H1 (cell line): ENCODE measurements at regions not wholly inside any gene's neighbourhood (a gene's known extent, or its start where the extent isn't known, plus 50 kb on each side); places are given as distances from the start of the nearest gene placed in this dataset.

Source experiments
- CTCF ChIA-PET: fragments of 300-600 bp; sonication (Branson Sonifier 250); formaldehyde crosslinking; loops from one replicate; lab custom pipeline; 2021; ENCODE audit not compliant: partially characterized antibody; lab: Charles Lee
- POLR2A ChIA-PET: fragments of 300-600 bp; sonication (Branson Sonifier 250); formaldehyde crosslinking; loops from one replicate; lab custom pipeline; 2021; ENCODE audit warnings: inconsistent platforms; ENCODE audit not compliant: partially characterized antibody; lab: Charles Lee
- DNase-seq, 2 experiments: peaks; one replicate each; pipeline versions ENCODE4 v3.0.0 to v3.0.0-alpha.2; 2010 to 2022; ENCODE audit warnings: low spot score in 2 of 2, low read depth in 1 of 2, mixed read lengths in 1 of 2
- FAIRE-seq: peaks from 2 replicates; lab custom pipeline; 2011; peaks lifted over from hg19 to GRCh38; lab: Jason Lieb, UNC
- H2AFZ ChIP-seq: 2 replicates; pipeline ENCODE4 v1.8.1; 2012; ENCODE audit warnings: low read length, inconsistent platforms
- H2AK5ac ChIP-seq: 2 replicates; pipeline ENCODE4 v1.6.1; 2013; ENCODE audit warnings: low read depth, low read length
- H2BK120ac ChIP-seq: replicated peaks from 2 replicates; pipeline ENCODE3; 2013; ENCODE audit warnings: low read depth, low read length, inconsistent platforms
- H2BK12ac ChIP-seq: 2 replicates; pipeline ENCODE4 v1.6.1; 2013; ENCODE audit warnings: low read depth, low read length
- H2BK15ac ChIP-seq: 2 replicates; pipeline ENCODE4 v1.6.1; 2013; ENCODE audit warnings: low read length
- H2BK20ac ChIP-seq: 2 replicates; pipeline ENCODE4 v1.6.1; 2013; ENCODE audit warnings: low read length
- H2BK5ac ChIP-seq: 2 replicates; pipeline ENCODE4 v1.6.1; 2013; ENCODE audit warnings: low read depth, low read length
- H3K14ac ChIP-seq: 2 replicates; pipeline ENCODE4 v1.6.1; 2013; ENCODE audit warnings: inconsistent platforms; ENCODE audit not compliant: insufficient read length
- H3K18ac ChIP-seq: 2 replicates; pipeline ENCODE4 v1.6.1; 2013; ENCODE audit warnings: low read length; ENCODE audit errors: extremely low read depth
- H3K23ac ChIP-seq: 2 replicates; pipeline ENCODE4 v1.6.1; 2013; ENCODE audit warnings: inconsistent platforms; ENCODE audit not compliant: insufficient read length
- H3K23me2 ChIP-seq: 2 replicates; pipeline ENCODE4 v1.6.1; 2013; ENCODE audit warnings: low read depth, low read length
- H3K27ac ChIP-seq: 2 replicates; pipeline ENCODE4 v1.6.1; 2011; ENCODE audit warnings: low read depth, low read length, inconsistent platforms
- H3K27me3 ChIP-seq, 4 experiments: replicated peaks in 1 of 4; 1 replicate in 1 of 4; 2 replicates in 3 of 4; pipeline versions ENCODE4 v1.6.1 to v1.8.1; 2011 to 2013; ENCODE audit warnings: low read length in 3 of 4, mild to moderate bottlenecking in 3 of 4, inconsistent platforms in 2 of 4, mixed read lengths in 2 of 4, moderate library complexity in 1 of 4; ENCODE audit not compliant: control insufficient read depth in 3 of 4, insufficient read depth in 3 of 4; ENCODE audit errors: extremely low read depth in 1 of 4
- H3K36me3 ChIP-seq, 4 experiments: 2 replicates each; pipeline versions ENCODE4 v1.6.1 to v1.8.1; 2011 to 2013; ENCODE audit warnings: mild to moderate bottlenecking in 4 of 4, low read length in 3 of 4, moderate library complexity in 2 of 4, control low read depth in 1 of 4, inconsistent platforms in 1 of 4; ENCODE audit not compliant: insufficient read depth in 4 of 4, control insufficient read depth in 2 of 4
- H3K4ac ChIP-seq: replicated peaks from 2 replicates; pipeline ENCODE3; 2013; ENCODE audit warnings: low read length, low read depth, mixed read lengths, inconsistent platforms; ENCODE audit not compliant: insufficient read length
- H3K4me1 ChIP-seq, 4 experiments: replicated peaks in 1 of 4; 1 replicate in 1 of 4; 2 replicates in 3 of 4; pipeline versions ENCODE4 v1.6.1 to v1.8.1; 2011 to 2013; ENCODE audit warnings: low read length in 3 of 4, inconsistent platforms in 2 of 4, mixed read lengths in 1 of 4; ENCODE audit not compliant: insufficient read depth in 4 of 4, control insufficient read depth in 3 of 4
- H3K4me2 ChIP-seq, 2 experiments: 2 replicates each; pipeline versions ENCODE4 v1.6.1 to v1.8.1; 2011 to 2013; ENCODE audit warnings: low read depth in 2 of 2, low read length in 2 of 2, control low read depth in 1 of 2, inconsistent platforms in 1 of 2, mild to moderate bottlenecking in 1 of 2; ENCODE audit not compliant: insufficient read depth in 1 of 2
- H3K4me3 ChIP-seq, 4 experiments: fragments of 200-600, 300-600 bp in 1 of 4; sonication (generic), shearing (Covaris generic), sonication (Bioruptor Twin) in 1 of 4; 2 replicates each; pipeline versions ENCODE4 v1.5.1 to v1.8.1; 2011 to 2016; ENCODE audit warnings: low read length in 4 of 4, low read depth in 3 of 4, control low read depth in 2 of 4, inconsistent platforms in 2 of 4, mild to moderate bottlenecking in 2 of 4, mixed read lengths in 1 of 4, moderate library complexity in 1 of 4; ENCODE audit not compliant: insufficient read depth in 2 of 4; ENCODE audit errors: extremely low read depth in 1 of 4
- H3K56ac ChIP-seq: replicated peaks from 2 replicates; pipeline ENCODE3; 2013; ENCODE audit warnings: low read depth, mild to moderate bottlenecking, mixed read lengths, low read length, inconsistent platforms; ENCODE audit not compliant: insufficient read length
- H3K79me1 ChIP-seq: 2 replicates; pipeline ENCODE4 v1.6.1; 2013; ENCODE audit warnings: low read depth, low read length, control low read depth
- H3K79me2 ChIP-seq, 2 experiments: 2 replicates each; pipeline versions ENCODE4 v1.6.1 to v1.8.1; 2012 to 2013; ENCODE audit warnings: low read length in 2 of 2, mild to moderate bottlenecking in 2 of 2, inconsistent platforms in 1 of 2; ENCODE audit not compliant: insufficient read depth in 2 of 2, control insufficient read depth in 1 of 2
- H3K9ac ChIP-seq, 4 experiments: replicated peaks in 1 of 4; 1 replicate in 1 of 4; 2 replicates in 3 of 4; pipeline versions ENCODE4 v1.6.1 to v1.8.1; 2011 to 2013; ENCODE audit warnings: low read depth in 3 of 4, low read length in 3 of 4, control low read depth in 2 of 4, mild to moderate bottlenecking in 2 of 4, moderate library complexity in 2 of 4, inconsistent platforms in 1 of 4; ENCODE audit errors: extremely low read depth in 1 of 4
- H3K9me3 ChIP-seq, 2 experiments: 2 replicates each; pipeline versions ENCODE4 v1.6.1 to v1.8.1; 2012 to 2013; ENCODE audit warnings: mild to moderate bottlenecking in 2 of 2, moderate library complexity in 2 of 2, control low read depth in 1 of 2, inconsistent platforms in 1 of 2, low read depth in 1 of 2, low read length in 1 of 2, mixed read lengths in 1 of 2; ENCODE audit not compliant: insufficient read depth in 2 of 2
- H4K20me1 ChIP-seq, 2 experiments: replicated peaks in 1 of 2; 2 replicates each; pipeline versions ENCODE3 to v1.8.1; 2011 to 2013; ENCODE audit warnings: inconsistent platforms in 2 of 2, low read length in 2 of 2, mild to moderate bottlenecking in 1 of 2; ENCODE audit not compliant: insufficient read depth in 2 of 2, control insufficient read depth in 1 of 2
- H4K5ac ChIP-seq: 2 replicates; pipeline ENCODE4 v1.6.1; 2013; ENCODE audit warnings: low read length, low read depth, mixed read lengths, inconsistent platforms; ENCODE audit not compliant: insufficient read length
- H4K8ac ChIP-seq: 2 replicates; pipeline ENCODE4 v1.8.0; 2013; ENCODE audit warnings: mild to moderate bottlenecking, moderate library complexity, low read length, inconsistent platforms; ENCODE audit not compliant: insufficient read depth; ENCODE audit errors: extremely low read depth
- H4K91ac ChIP-seq: replicated peaks from 2 replicates; pipeline ENCODE3; 2013; ENCODE audit warnings: low read length, mixed read lengths, inconsistent platforms; ENCODE audit not compliant: insufficient read length
- CREB1 ChIP-seq: IDR thresholded peaks from 2 replicates; pipeline ENCODE4 v1.6.1; 2012; ENCODE audit warnings: inconsistent platforms
- JUN ChIP-seq: IDR thresholded peaks from 2 replicates; pipeline ENCODE4 v1.6.1; 2011; ENCODE audit warnings: low read depth, mild to moderate bottlenecking, improper control_type of control experiment, low read length
- NRF1 ChIP-seq: IDR thresholded peaks from 2 replicates; pipeline ENCODE4 v1.6.1; 2011; ENCODE audit warnings: mild to moderate bottlenecking, low read depth, low read length, improper control_type of control experiment
- POLR2AphosphoS5 ChIP-seq: IDR thresholded peaks from 2 replicates; pipeline ENCODE4 v1.6.1; 2011; ENCODE audit warnings: low read depth, low read length
- SIN3A ChIP-seq, 2 experiments: IDR thresholded peaks in 1 of 2; conservative IDR thresholded peaks in 1 of 2; 2 replicates each; pipeline ENCODE4 v1.6.1; 2011 to 2012; ENCODE audit warnings: low read length in 2 of 2, improper control_type of control experiment in 1 of 2, low read depth in 1 of 2, mild to moderate bottlenecking in 1 of 2
- SP4 ChIP-seq: IDR thresholded peaks from 2 replicates; pipeline ENCODE4 v1.6.1; 2012; ENCODE audit warnings: low read length, inconsistent platforms
- SRF ChIP-seq: IDR thresholded peaks from 2 replicates; pipeline ENCODE4 v1.6.1; 2011; ENCODE audit warnings: mild to moderate bottlenecking, low read depth, low read length, moderate library complexity
- WGBS, 2 experiments: shearing (Covaris generic) in 1 of 2; methylation state at CpG; one replicate each; pipeline versions ENCODE4 v1.1.6 to v1.1.7; 2013 to 2015; ENCODE audit warnings: low lambda C conversion rate in 2 of 2, mixed read lengths in 2 of 2, inconsistent platforms in 1 of 2, low coverage in 1 of 2, missing lambda C conversion rate in 1 of 2; ENCODE audit not compliant: insufficient replicate concordance in 2 of 2, insufficient coverage in 1 of 2, insufficient read length in 1 of 2; ENCODE audit errors: extremely low coverage in 1 of 2, missing lambda C conversion rate in 1 of 2; 5-methylcytosine and 5-hydroxymethylcytosine counted together
- TF ChIP-seq, protein P1 (sequence below): IDR thresholded peaks from 2 replicates; pipeline ENCODE4 v1.6.1; 2011; ENCODE audit warnings: low read depth, mild to moderate bottlenecking, low read length; ENCODE audit not compliant: insufficient read depth

DNA sequence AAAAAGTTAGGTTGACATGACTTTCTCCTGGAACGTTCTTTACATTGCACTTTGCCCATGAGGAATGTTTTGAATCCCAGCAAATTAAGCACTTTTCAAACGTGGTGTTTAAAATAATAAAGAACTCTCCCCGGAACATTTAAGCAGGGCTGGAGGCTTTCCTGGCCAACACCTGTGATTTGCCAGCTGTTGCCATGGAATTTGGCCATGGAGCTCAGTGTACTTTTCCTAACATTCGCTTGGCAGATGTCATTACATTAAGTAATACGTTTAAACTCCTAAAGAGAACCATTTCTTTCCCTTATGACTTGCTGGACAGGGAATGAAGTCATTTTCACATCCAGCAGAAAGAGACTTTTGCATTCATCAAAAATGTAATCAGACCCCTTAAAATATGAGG, 146.1 kb downstream of the GAS1 start:
- no peak overlapping the region for H4K5ac ChIP-seq
- no peaks in the 10 kb centered on the region; a peak in 1 of 4 replicates for H3K9me3 ChIP-seq
- TF ChIP-seq NRF1, result no peak
- TF ChIP-seq, protein P1, sequence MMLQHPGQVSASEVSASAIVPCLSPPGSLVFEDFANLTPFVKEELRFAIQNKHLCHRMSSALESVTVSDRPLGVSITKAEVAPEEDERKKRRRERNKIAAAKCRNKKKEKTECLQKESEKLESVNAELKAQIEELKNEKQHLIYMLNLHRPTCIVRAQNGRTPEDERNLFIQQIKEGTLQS, result no peak
- no peak for TF ChIP-seq CREB1
- TF ChIP-seq SIN3A (conservative IDR thresholded peaks at IDR 0.05 in 1 of 2, IDR thresholded peaks at IDR 0.05 in 1 of 2; ENCODE audit: low read depth in 1 of 2, low read length in 2 of 2), result no peak
- TF ChIP-seq SRF, result no peak
- no peak for TF ChIP-seq JUN
- no peak for TF ChIP-seq SP4
- TF ChIP-seq POLR2AphosphoS5, result no peak
- H3K36me3 ChIP-seq, result no peaks in the 10 kb centered on the region; a peak in 1 of 8 replicates
- H2BK12ac ChIP-seq, result no peak overlapping the region
- H3K4ac ChIP-seq, result no peak overlapping the region
- no peak overlapping the region for H3K23ac ChIP-seq
- no peaks in the 10 kb centered on the region; a peak in 1 of 4 replicates for H3K79me2 ChIP-seq
- no peak overlapping the region for H2BK15ac ChIP-seq
- H3K4me1 ChIP-seq, result peaks cover 0 to 4% (median 0%) of the 10 kb centered on the region in 4 experiments; a peak in 4 of 7 replicates
- CTCF ChIA-PET, result interaction anchor here (0.6 to 2.2 kb wide), 7 partner anchors 10 to 386 kb away, joined by 3 to 8 read pairs (median 3); no protein-coding TSS in a partner anchor
- peaks cover 0 to 12% of the 10 kb centered on the region in 2 experiments for H4K20me1 ChIP-seq
- no peak overlapping the region for H3K4me3 ChIP-seq
- peaks cover 6% of the 10 kb centered on the region for H3K23me2 ChIP-seq
- no peak overlapping the region for H3K18ac ChIP-seq
- H3K56ac ChIP-seq, result no peak overlapping the region
- POLR2A ChIA-PET, result no interaction called here
- no peaks in the 10 kb centered on the region for H3K79me1 ChIP-seq
- 57% methylated on average over 5 of the region's 5 CpGs; no CpG with 5 or more reads in 1 of the 2 experiments for WGBS, 2 experiments
- H3K27ac ChIP-seq, result no peak overlapping the region
- DNase-seq, result no peak
- H2BK120ac ChIP-seq, result no peak overlapping the region
- no peak overlapping the region for H3K4me2 ChIP-seq
- H2AK5ac ChIP-seq, result no peak overlapping the region
- H4K91ac ChIP-seq, result no peak overlapping the region
- no peak overlapping the region for H2BK20ac ChIP-seq
- H3K27me3 ChIP-seq, result no peaks in the 10 kb centered on the region; a peak in 1 of 7 replicates
- FAIRE-seq, result no peak
- no peak overlapping the region for H2BK5ac ChIP-seq
- no peak overlapping the region for H4K8ac ChIP-seq
- H3K9ac ChIP-seq, result no peak overlapping the region
- H3K14ac ChIP-seq, result no peak overlapping the region
- no peak overlapping the region for H2AFZ ChIP-seq
